PC-9 (cell line): ENCODE measurements at regions not wholly inside any gene's neighbourhood (a gene's known extent, or its start where the extent isn't known, plus 50 kb on each side); places are given as distances from the start of the nearest gene placed in this dataset.

Experiments
- BruUV-seq: library from RNA; stranded (reverse); fragments of 400-500 nt; replicated peaks from 2 replicates; lab custom pipeline; 2021; lab: Mats Ljungman, UMichigan
- CTCF ChIA-PET: fragments of 300-600 bp; sonication (Branson Sonifier 250); formaldehyde crosslinking; loops from one replicate; lab custom pipeline; 2022; ENCODE audit warnings: antibody characterized with exemption; lab: Charles Lee
- POLR2A ChIA-PET: fragments of 300-600 bp; sonication (Branson Sonifier 250); formaldehyde crosslinking; loops from one replicate; lab custom pipeline; 2022; ENCODE audit warnings: antibody characterized with exemption; ENCODE audit not compliant: unreplicated experiment; lab: Charles Lee
- DNase-seq, 2 experiments: peaks; one replicate each; pipeline versions ENCODE4 v3.0.0 to v3.0.0-alpha.2; 2015 to 2022; ENCODE audit warnings: mixed read lengths in 1 of 2
- H2AFZ ChIP-seq: fragments of 200-600 bp; sonication (generic); 2 replicates; pipeline ENCODE4 v1.8.1; 2017; ENCODE audit warnings: antibody characterized with exemption
- H3F3A ChIP-seq: fragments of 200-600 bp; sonication (generic); 2 replicates; pipeline ENCODE4 v1.8.1; 2017; ENCODE audit warnings: antibody characterized with exemption, mild to moderate bottlenecking, low read depth; ENCODE audit not compliant: insufficient read depth
- H3K27ac ChIP-seq: fragments of 200-600 bp; sonication (generic); 2 replicates; pipeline ENCODE4 v1.6.1; 2016; ENCODE audit warnings: mixed run types
- H3K27me3 ChIP-seq: fragments of 200-600 bp; sonication (generic); 2 replicates; pipeline ENCODE4 v1.6.1; 2016; ENCODE audit warnings: low read depth, mixed run types; ENCODE audit not compliant: insufficient read depth
- H3K36me3 ChIP-seq: fragments of 200-600 bp; sonication (generic); 2 replicates; pipeline ENCODE4 v1.6.1; 2016; ENCODE audit warnings: low read depth, mixed run types
- H3K4me1 ChIP-seq: fragments of 200-600 bp; sonication (generic); replicated peaks from 2 replicates; pipeline ENCODE4 v1.6.1; 2016; ENCODE audit warnings: mixed run types; ENCODE audit not compliant: insufficient read depth
- H3K4me2 ChIP-seq: fragments of 200-600 bp; sonication (generic); 2 replicates; pipeline ENCODE4 v1.6.1; 2017; ENCODE audit warnings: mixed run types
- H3K4me3 ChIP-seq: fragments of 200-600 bp; sonication (generic); 2 replicates; pipeline ENCODE4 v1.6.1; 2016; ENCODE audit warnings: mixed run types
- H3K79me2 ChIP-seq: fragments of 200-600 bp; sonication (generic); 2 replicates; pipeline ENCODE4 v1.6.1; 2017; ENCODE audit warnings: low read depth, mixed run types
- H3K9me2 ChIP-seq: fragments of 200-600 bp; sonication (generic); 2 replicates; pipeline ENCODE4 v1.8.1; 2017; ENCODE audit warnings: mild to moderate bottlenecking; ENCODE audit not compliant: insufficient read depth
- H3K9me3 ChIP-seq: fragments of 200-600 bp; sonication (generic); 2 replicates; pipeline ENCODE4 v1.8.1; 2016; ENCODE audit warnings: low read depth; ENCODE audit not compliant: insufficient read depth
- H4K20me1 ChIP-seq: fragments of 200-600 bp; sonication (generic); 2 replicates; pipeline ENCODE4 v1.8.1; 2017; ENCODE audit not compliant: insufficient read depth
- EZH2 ChIP-seq: fragments of 200-600 bp; sonication (generic); IDR thresholded peaks from 2 replicates; pipeline ENCODE4 v1.8.0; 2017; ENCODE audit warnings: antibody characterized with exemption, low read depth
- intact Hi-C: fragments of 100-400 bp; cut with micrococcal nuclease; formaldehyde crosslinking; loops from one replicate; pipeline ENCODE4 v1.10.0; 2022; ENCODE audit not compliant: unreplicated experiment
- TF ChIP-seq, protein P1 (sequence below): fragments of 200-600 bp; sonication (generic); conservative IDR thresholded peaks from 2 replicates; pipeline ENCODE4 v1.6.1; 2017; ENCODE audit warnings: mixed run types, antibody characterized with exemption, mild to moderate bottlenecking, moderate library complexity

DNA sequence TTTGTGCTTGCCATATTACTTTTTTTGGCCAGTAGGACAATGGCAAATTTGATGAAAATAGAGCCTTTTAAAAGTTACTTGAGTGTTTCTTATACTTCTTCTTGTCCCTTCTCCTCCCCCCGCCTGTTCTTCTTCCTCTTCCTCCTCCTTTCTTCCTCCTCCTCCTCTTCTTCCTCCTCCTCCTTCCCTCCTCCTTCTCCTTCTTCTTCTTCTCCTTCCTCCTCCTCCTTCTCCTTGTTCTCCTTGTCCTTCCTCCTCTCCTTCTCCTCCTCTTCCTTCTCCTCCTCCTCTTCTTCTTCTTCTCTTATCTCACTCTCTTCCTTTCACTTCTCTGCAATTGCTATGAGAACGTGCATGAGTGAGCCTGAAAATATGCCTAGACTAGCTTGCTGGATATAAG lies 466.2 kb upstream of the NR5A2 start:
- no TSS peak for BruUV-seq
- CTCF ChIA-PET: no interaction called here
- no peak for TF ChIP-seq EZH2
- TF ChIP-seq, protein P1, sequence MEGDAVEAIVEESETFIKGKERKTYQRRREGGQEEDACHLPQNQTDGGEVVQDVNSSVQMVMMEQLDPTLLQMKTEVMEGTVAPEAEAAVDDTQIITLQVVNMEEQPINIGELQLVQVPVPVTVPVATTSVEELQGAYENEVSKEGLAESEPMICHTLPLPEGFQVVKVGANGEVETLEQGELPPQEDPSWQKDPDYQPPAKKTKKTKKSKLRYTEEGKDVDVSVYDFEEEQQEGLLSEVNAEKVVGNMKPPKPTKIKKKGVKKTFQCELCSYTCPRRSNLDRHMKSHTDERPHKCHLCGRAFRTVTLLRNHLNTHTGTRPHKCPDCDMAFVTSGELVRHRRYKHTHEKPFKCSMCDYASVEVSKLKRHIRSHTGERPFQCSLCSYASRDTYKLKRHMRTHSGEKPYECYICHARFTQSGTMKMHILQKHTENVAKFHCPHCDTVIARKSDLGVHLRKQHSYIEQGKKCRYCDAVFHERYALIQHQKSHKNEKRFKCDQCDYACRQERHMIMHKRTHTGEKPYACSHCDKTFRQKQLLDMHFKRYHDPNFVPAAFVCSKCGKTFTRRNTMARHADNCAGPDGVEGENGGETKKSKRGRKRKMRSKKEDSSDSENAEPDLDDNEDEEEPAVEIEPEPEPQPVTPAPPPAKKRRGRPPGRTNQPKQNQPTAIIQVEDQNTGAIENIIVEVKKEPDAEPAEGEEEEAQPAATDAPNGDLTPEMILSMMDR: no peak
- no peak overlapping the region for H3K4me3 ChIP-seq
- 0 out of 2 replicates have a peak, but pooled peaks cover 8% of the 10 kb centered on the region for H3K9me3 ChIP-seq
- no peak overlapping the region; the same call in 1 of the 2 replicates for H2AFZ ChIP-seq
- H3K9me2 ChIP-seq: no peaks in the 10 kb centered on the region
- H4K20me1 ChIP-seq: no peaks in the 10 kb centered on the region
- H3K27ac ChIP-seq: no peak overlapping the region
- no peak overlapping the region for H3K4me2 ChIP-seq
- H3K79me2 ChIP-seq: no peaks in the 10 kb centered on the region
- no peaks in the 10 kb centered on the region for H3K27me3 ChIP-seq
- DNase-seq: no peak
- POLR2A ChIA-PET: no interaction called here
- no peaks in the 10 kb centered on the region for H3F3A ChIP-seq
- no peaks in the 10 kb centered on the region for H3K36me3 ChIP-seq
- intact Hi-C loops: no loop called here
- H3K4me1 ChIP-seq: no peaks in the 10 kb centered on the region

DNA sequence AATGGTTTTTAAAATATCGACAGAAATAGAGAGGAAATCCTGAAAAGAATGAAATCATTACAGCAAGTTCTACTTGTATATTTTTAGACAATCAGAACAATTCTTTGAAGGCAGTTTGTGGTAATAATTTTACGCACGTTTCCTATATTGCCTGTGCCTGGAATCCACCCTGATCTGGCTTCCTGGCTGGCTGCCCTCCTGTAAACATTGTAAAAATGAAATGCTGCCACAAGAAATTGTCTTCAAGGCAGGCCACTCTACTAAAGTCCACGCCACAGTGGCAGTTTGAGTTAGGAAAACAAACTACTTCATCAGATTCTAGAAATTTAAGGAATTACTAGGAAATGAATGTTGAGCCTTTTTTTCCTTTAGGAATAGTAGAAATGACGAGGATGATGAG lies 454.5 kb upstream of the NR5A2 start:
- TF ChIP-seq, protein P1: no peak
- no peak for TF ChIP-seq EZH2
- POLR2A ChIA-PET: no interaction called here

DNA sequence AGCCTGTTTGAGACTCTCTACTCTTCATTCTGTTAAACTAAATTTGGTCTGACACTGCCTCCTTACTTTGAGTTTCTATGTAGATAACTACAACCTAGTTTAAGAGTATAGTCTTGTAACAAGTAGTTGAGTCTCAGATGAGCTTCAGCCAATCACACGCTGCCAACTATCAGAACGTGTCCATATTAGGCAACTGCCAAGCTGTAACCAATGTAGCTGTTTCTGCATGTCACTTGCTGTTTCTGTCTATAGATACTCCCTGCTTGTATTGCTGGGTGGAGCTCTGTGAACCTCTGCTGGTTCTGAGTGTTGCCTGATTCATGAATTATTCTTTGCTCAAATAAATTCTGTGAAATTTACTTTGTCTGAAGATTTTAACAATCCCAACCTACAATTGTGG lies 452.6 kb upstream of the NR5A2 start:
- no peak for TF ChIP-seq EZH2
- TF ChIP-seq, protein P1: no peak
- no peak overlapping the region for H3K27ac ChIP-seq
- H2AFZ ChIP-seq: no peak overlapping the region
- H3F3A ChIP-seq: no peaks in the 10 kb centered on the region
- no peaks in the 10 kb centered on the region for H3K27me3 ChIP-seq
- no peak overlapping the region for H3K4me3 ChIP-seq
- POLR2A ChIA-PET: no interaction called here
- intact Hi-C loops: no loop called here
- DNase-seq: no peak
- H3K4me2 ChIP-seq: no peak overlapping the region
- no peaks in the 10 kb centered on the region for H4K20me1 ChIP-seq
- no peaks in the 10 kb centered on the region for H3K4me1 ChIP-seq
- H3K9me2 ChIP-seq: no peaks in the 10 kb centered on the region
- no TSS peak for BruUV-seq
- H3K79me2 ChIP-seq: no peaks in the 10 kb centered on the region
- CTCF ChIA-PET: no interaction called here
- H3K36me3 ChIP-seq: no peaks in the 10 kb centered on the region
- H3K9me3 ChIP-seq: no peaks in the 10 kb centered on the region

More for the DNA sequence above, 454.5 kb upstream of the NR5A2 start:
- no peaks in the 10 kb centered on the region for H3K9me2 ChIP-seq
- intact Hi-C loops: no loop called here
- no peaks in the 10 kb centered on the region for H3K79me2 ChIP-seq
- H3K27ac ChIP-seq: no peak overlapping the region
- H3K4me2 ChIP-seq: no peak overlapping the region
- no peaks in the 10 kb centered on the region for H3K36me3 ChIP-seq
- H3K4me3 ChIP-seq: no peak overlapping the region
- no peaks in the 10 kb centered on the region for H3K9me3 ChIP-seq
- no peaks in the 10 kb centered on the region for H3F3A ChIP-seq
- H4K20me1 ChIP-seq: no peaks in the 10 kb centered on the region
- CTCF ChIA-PET: no interaction called here
- no peak overlapping the region for H2AFZ ChIP-seq
- no TSS peak for BruUV-seq
- H3K27me3 ChIP-seq: no peaks in the 10 kb centered on the region
- no peaks in the 10 kb centered on the region for H3K4me1 ChIP-seq
- DNase-seq: no peak
